ENCODE measurements at regions not wholly inside any gene's neighbourhood (a gene's known extent, or its start where the extent isn't known, plus 50 kb on each side); places are given as distances from the start of the nearest gene placed in this dataset.

GRCh38 chr1:184865831-184866230, 108.5 kb downstream of the NIBAN1 start:
- ChIA-PET POLR2A (no interaction called here), CTCF (interaction anchor here (0.6 kb wide), 1 partner anchor 853 kb away, joined by 3 read pairs; no protein-coding TSS in a partner anchor)
- no peak overlapping the region for H3K4me3 ChIP-seq (ENCODE audit: low read depth, low read length)
- H3K36me3 ChIP-seq (ENCODE audit: control insufficient read depth, insufficient read depth, low read length), result no peaks in the 10 kb centered on the region
- no peaks in the 10 kb centered on the region for H3K27me3 ChIP-seq (ENCODE audit: control insufficient read depth, insufficient read depth, low read length)
- DNase-seq (ENCODE audit: low read depth), result no peak
- no peak for TF ChIP-seq CTCF (IDR thresholded peaks at IDR 0.05; ENCODE audit: insufficient read depth, low read depth, low read length)

DNA sequence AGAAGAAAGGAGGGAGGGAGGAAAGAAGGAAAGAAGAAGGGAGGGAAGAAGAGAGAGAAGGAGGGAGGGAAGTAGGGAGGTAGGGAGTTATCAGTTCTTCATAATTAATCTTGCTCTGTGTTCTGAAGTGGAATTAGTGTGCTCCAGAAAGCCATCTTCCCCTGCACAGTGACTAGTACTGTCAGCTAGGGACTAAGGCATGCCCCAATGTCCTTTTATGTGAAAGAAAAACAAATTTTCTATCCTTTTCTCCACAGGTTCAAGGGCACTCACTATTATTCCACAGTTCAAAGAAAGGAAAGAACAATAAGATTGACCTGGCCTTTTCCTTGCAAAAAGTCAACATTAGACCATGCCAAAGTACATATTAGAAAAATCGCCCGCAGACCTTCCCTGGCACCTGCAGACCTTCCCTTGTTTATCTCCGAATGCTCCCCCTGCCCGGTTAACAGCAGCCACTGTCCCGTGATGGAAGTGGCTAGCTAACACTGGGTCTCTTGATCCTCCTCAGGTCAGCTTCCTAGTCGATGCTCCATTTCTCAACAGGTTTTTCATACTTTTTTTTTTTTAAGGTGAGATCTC, 107.2 kb upstream of the EDEM3 start:
- Histone ChIP-seq H3K27me3 (ENCODE audit: control insufficient read depth, insufficient read depth, low read length) (no peaks in the 10 kb centered on the region), H3K4me3 (ENCODE audit: low read depth, low read length) (no peak overlapping the region), H3K36me3 (ENCODE audit: control insufficient read depth, insufficient read depth, low read length) (no peaks in the 10 kb centered on the region)
- ChIA-PET CTCF (interaction anchor here (0.6 kb wide), 1 partner anchor 465 kb away, joined by 3 read pairs; no protein-coding TSS in a partner anchor), POLR2A (no interaction called here)
- DNase-seq (ENCODE audit: low read depth), result no peak
- TF ChIP-seq CTCF (IDR thresholded peaks at IDR 0.05; ENCODE audit: insufficient read depth, low read depth, low read length), result no peak

DNA sequence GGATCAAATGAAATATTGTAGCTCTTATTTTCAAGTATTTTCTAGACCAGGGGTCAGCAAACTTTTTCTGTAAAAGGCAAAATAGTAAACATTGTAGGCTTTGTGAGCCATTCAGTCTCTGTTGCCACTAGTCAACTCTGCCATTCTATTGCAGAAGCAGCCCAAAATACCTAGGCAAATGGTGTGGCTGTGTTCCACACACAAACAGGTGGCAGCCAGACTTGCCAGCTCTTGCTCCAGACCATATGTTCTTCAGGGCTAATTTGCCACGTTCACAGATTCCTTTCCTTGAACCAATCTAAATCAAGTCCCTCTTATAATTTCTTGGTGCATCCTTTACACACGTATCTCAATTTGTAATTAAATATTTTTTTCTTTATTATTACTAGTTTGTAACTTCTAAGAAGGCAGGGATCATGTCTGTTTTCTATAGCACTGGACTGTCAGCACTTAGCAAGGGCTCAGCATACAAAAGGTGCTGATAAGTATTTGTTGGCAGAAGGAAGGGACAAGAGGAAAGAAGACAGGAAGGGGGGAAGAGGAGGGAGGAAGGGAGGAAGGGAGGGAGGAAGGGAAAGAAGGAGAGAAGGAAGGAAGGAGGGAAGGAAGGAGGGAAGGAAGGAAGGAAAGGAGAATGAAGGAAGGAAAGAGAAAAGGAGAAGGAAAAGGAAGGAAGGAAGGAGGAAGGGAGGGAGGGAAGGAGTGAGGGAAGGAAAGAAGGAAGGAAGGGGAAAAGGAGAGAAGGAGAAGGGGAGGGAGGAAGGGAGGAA, 106.5 kb upstream of the EDEM3 start:
- ChIA-PET POLR2A (interaction anchor here (0.7 kb wide), 1 partner anchor 20 kb away, joined by 3 read pairs; no protein-coding TSS in a partner anchor), CTCF (interaction anchor here (1.2 kb wide), 1 partner anchor 75 kb away, joined by 4 read pairs; no protein-coding TSS in a partner anchor)
- no peaks in the 10 kb centered on the region for H3K36me3 ChIP-seq (ENCODE audit: control insufficient read depth, insufficient read depth, low read length)
- no peak overlapping the region for H3K4me3 ChIP-seq (ENCODE audit: low read depth, low read length)
- no peak for TF ChIP-seq CTCF (IDR thresholded peaks at IDR 0.05; ENCODE audit: insufficient read depth, low read depth, low read length)
- no peak for DNase-seq (ENCODE audit: low read depth)
- no peaks in the 10 kb centered on the region for H3K27me3 ChIP-seq (ENCODE audit: control insufficient read depth, insufficient read depth, low read length)

DNA sequence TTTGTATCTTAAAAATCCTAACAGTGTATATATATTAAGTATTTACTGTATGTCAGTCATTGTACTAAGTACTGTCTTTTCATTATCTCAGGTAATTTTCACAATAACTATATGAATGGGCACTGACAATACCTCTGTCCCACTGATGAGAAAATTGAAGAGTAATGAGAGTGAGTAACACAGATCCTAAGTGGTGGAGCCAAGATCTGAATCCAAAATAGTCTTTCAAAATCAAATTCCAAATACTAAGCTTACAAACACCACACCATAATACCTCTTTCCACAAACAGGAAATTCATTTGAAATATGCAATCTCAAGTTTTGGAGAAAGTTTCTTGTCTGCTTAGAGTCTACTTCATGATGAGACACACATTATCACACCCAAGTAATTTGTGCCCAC, 105.9 kb upstream of the EDEM3 start:
- Histone ChIP-seq H3K36me3 (ENCODE audit: control insufficient read depth, insufficient read depth, low read length) (no peaks in the 10 kb centered on the region), H3K4me3 (ENCODE audit: low read depth, low read length) (no peak overlapping the region), H3K27me3 (ENCODE audit: control insufficient read depth, insufficient read depth, low read length) (no peaks in the 10 kb centered on the region)
- CTCF ChIA-PET, result interaction anchor here (1.2 kb wide), 1 partner anchor 76 kb away, joined by 4 read pairs; no protein-coding TSS in a partner anchor
- POLR2A ChIA-PET, result interaction anchor here (0.7 kb wide), 1 partner anchor 19 kb away, joined by 3 read pairs; no protein-coding TSS in a partner anchor
- no peak for TF ChIP-seq CTCF (IDR thresholded peaks at IDR 0.05; ENCODE audit: insufficient read depth, low read depth, low read length)
- no peak for DNase-seq (ENCODE audit: low read depth)

GRCh38 chr1:184859381-184860105, 104.9 kb upstream of the EDEM3 start:
- no peaks in the 10 kb centered on the region for H3K36me3 ChIP-seq (ENCODE audit: control insufficient read depth, insufficient read depth, low read length)
- CTCF ChIA-PET, result interaction anchor here (1.2 kb wide), 1 partner anchor 76 kb away, joined by 4 read pairs; no protein-coding TSS in a partner anchor
- no peaks in the 10 kb centered on the region for H3K27me3 ChIP-seq (ENCODE audit: control insufficient read depth, insufficient read depth, low read length)
- DNase-seq (ENCODE audit: low read depth), result no peak
- POLR2A ChIA-PET, result no interaction called here
- no peak for TF ChIP-seq CTCF (IDR thresholded peaks at IDR 0.05; ENCODE audit: insufficient read depth, low read depth, low read length)
- H3K4me3 ChIP-seq (ENCODE audit: low read depth, low read length), result no peak overlapping the region
